ENCODE measurements at regions not wholly inside any gene's neighbourhood (a gene's known extent, or its start where the extent isn't known, plus 50 kb on each side); places are given as distances from the start of the nearest gene placed in this dataset.

DNA sequence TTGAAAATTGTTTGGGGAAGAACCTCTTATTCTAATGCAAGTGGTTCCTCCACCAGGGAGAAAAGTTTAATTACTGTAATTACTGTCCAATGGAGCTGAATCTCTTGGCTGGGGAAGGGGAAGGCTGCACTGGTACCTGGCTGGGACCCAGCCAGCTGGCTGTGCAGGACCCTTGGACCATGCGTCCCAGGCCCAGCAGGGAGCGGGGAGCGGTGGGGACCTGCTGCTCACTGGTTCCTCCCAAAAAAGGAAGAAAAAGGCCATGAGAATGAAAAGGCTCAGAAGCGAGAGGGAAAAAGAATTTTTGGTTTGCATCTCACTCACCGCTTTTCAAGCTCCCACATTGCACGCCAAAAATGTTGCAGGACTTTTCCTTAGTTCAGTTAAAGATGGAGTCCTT lies 333.5 kb downstream of the FAM47B start:
- intact Hi-C loops (cut with micrococcal nuclease; ENCODE audit: unreplicated experiment): no loop called here
- Histone ChIP-seq H3K36me3 (ENCODE audit: insufficient read depth, low read length, poor library complexity, severe bottlenecking) (no peaks in the 10 kb centered on the region), H3K9me3 (ENCODE audit: low read depth, low read length, poor library complexity, severe bottlenecking) (no peaks in the 10 kb centered on the region), H3K4me1 (ENCODE audit: insufficient read depth, low read length, poor library complexity, severe bottlenecking) (no peaks in the 10 kb centered on the region), H3K4me3 (ENCODE audit: low read depth, low read length, poor library complexity, severe bottlenecking) (no peak overlapping the region), H3K27ac (ENCODE audit: low read depth, low read length, poor library complexity, severe bottlenecking) (no peak overlapping the region), H3K27me3 (replicated peaks; ENCODE audit: insufficient read depth, low read depth, low read length, poor library complexity) (no peaks in the 10 kb centered on the region)
- POLR2A ChIA-PET (ENCODE audit: low non-redundant PET): no interaction called here
- no peak for TF ChIP-seq EZH2 (IDR thresholded peaks at IDR 0.05; ENCODE audit: borderline replicate concordance, low read depth, low read length, poor library complexity, severe bottlenecking)
- TF ChIP-seq CTCF (conservative IDR thresholded peaks at IDR 0.05; ENCODE audit: low read depth, low read length): no peak
- DNase-seq (ENCODE audit: low spot score): no peak
- CTCF ChIA-PET: no interaction called here
- BruUV-seq (replicated peaks): no TSS peak

- no peak for TF ChIP-seq CTCF (conservative IDR thresholded peaks at IDR 0.05; ENCODE audit: low read depth, low read length)
- no peak for TF ChIP-seq EZH2 (IDR thresholded peaks at IDR 0.05; ENCODE audit: borderline replicate concordance, low read depth, low read length, poor library complexity, severe bottlenecking)
- H3K4me3 ChIP-seq (ENCODE audit: low read depth, low read length, poor library complexity, severe bottlenecking): no peak overlapping the region
- no TSS peak for BruUV-seq (replicated peaks)
- H3K27ac ChIP-seq (ENCODE audit: low read depth, low read length, poor library complexity, severe bottlenecking): no peak overlapping the region
- no peaks in the 10 kb centered on the region for H3K4me1 ChIP-seq (ENCODE audit: insufficient read depth, low read length, poor library complexity, severe bottlenecking)
- intact Hi-C loops (cut with micrococcal nuclease; ENCODE audit: unreplicated experiment): no loop called here
- no peaks in the 10 kb centered on the region for H3K9me3 ChIP-seq (ENCODE audit: low read depth, low read length, poor library complexity, severe bottlenecking)
- ChIA-PET POLR2A (ENCODE audit: low non-redundant PET) (no interaction called here), CTCF (no interaction called here)
- no peaks in the 10 kb centered on the region for H3K27me3 ChIP-seq (replicated peaks; ENCODE audit: insufficient read depth, low read depth, low read length, poor library complexity)
- no peak for DNase-seq (ENCODE audit: low spot score)
- no peaks in the 10 kb centered on the region for H3K36me3 ChIP-seq (ENCODE audit: insufficient read depth, low read length, poor library complexity, severe bottlenecking)
These were observed 342.8 kb downstream of the FAM47B start for GRCh38 chrX:35285289-35285962.

DNA sequence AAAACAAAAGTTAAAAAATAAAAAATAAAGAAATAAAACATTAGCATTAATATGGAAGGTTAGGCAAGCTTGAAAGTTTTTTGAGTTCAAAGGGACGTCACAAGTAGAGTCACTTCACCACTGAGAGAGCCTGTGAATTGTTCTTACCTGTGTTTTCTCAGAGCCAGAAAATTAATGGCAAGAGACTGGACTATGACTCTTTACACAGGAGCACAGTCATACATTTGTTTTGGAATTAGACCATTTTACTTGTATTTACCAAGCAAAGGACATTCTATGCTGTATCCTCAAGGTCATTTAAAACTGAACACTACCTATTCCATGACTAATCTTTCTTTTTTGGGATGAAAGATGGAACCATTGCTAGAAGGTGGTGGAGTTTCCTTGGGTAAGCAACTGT lies 346.1 kb downstream of the FAM47B start:
- no peaks in the 10 kb centered on the region for H3K27me3 ChIP-seq (replicated peaks; ENCODE audit: insufficient read depth, low read depth, low read length, poor library complexity)
- no TSS peak for BruUV-seq (replicated peaks)
- no peak for DNase-seq (ENCODE audit: low spot score)
- intact Hi-C loops (cut with micrococcal nuclease; ENCODE audit: unreplicated experiment): no loop called here
- H3K9me3 ChIP-seq (ENCODE audit: low read depth, low read length, poor library complexity, severe bottlenecking): no peaks in the 10 kb centered on the region
- no peaks in the 10 kb centered on the region for H3K4me1 ChIP-seq (ENCODE audit: insufficient read depth, low read length, poor library complexity, severe bottlenecking)
- POLR2A ChIA-PET (ENCODE audit: low non-redundant PET): no interaction called here
- H3K27ac ChIP-seq (ENCODE audit: low read depth, low read length, poor library complexity, severe bottlenecking): no peak overlapping the region
- TF ChIP-seq EZH2 (IDR thresholded peaks at IDR 0.05; ENCODE audit: borderline replicate concordance, low read depth, low read length, poor library complexity, severe bottlenecking) (no peak), CTCF (conservative IDR thresholded peaks at IDR 0.05; ENCODE audit: low read depth, low read length) (no peak)
- CTCF ChIA-PET: no interaction called here
- no peak overlapping the region for H3K4me3 ChIP-seq (ENCODE audit: low read depth, low read length, poor library complexity, severe bottlenecking)
- no peaks in the 10 kb centered on the region for H3K36me3 ChIP-seq (ENCODE audit: insufficient read depth, low read length, poor library complexity, severe bottlenecking)
